Amygdala (tissue), 56 donors: ENCODE measurements at regions not wholly inside any gene's neighbourhood (a gene's known extent, or its start where the extent isn't known, plus 50 kb on each side); places are given as distances from the start of the nearest gene placed in this dataset.

Experiments
- DNase-seq, 56 donors: peaks; one replicate each; lab custom pipeline; 2025; lab: John Stamatoyannopoulos, UW

DNA sequence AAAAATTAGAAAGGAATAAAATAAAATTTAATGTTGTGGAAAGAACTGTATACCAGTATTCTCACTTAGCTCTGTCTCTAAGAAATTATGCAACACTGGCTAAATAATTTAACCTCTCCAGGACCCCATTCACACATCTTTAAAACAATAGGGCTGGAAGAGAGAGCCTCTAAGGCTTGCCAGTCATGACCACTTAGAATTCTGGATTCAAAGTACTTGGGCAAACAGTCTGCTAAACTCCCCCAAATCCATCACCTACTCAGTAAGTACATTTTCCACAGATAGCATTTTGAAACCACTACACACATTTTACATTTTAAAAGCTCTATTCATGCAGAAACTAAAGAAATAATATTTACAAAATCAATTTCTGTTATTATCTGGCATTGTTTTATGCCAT lies 291.7 kb downstream of the TMEM167A start:
- no peak for DNase-seq

DNA sequence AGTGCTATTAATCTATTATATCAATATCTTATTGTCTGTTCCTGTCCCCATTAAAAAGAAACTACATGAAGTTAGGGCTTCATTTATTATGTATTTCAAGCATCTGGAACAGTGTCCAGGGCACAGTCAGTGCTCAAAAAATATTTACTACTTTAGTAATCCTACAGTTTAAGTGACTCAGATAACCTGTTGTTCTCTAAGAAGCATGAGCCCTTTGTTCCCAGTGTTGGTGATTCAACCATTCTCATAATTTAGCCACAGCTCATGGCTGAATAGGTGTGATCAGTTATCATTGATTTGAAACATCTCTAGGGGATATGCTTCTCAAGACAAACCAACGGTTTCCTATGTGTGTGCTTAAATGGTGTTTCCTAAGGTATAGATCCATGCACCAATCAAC lies 292.7 kb downstream of the TMEM167A start:
- DNase-seq: no peak

GRCh38 chr5:82777106-82777505 lies 300.1 kb downstream of the TMEM167A start:
- DNase-seq: no peak

DNA sequence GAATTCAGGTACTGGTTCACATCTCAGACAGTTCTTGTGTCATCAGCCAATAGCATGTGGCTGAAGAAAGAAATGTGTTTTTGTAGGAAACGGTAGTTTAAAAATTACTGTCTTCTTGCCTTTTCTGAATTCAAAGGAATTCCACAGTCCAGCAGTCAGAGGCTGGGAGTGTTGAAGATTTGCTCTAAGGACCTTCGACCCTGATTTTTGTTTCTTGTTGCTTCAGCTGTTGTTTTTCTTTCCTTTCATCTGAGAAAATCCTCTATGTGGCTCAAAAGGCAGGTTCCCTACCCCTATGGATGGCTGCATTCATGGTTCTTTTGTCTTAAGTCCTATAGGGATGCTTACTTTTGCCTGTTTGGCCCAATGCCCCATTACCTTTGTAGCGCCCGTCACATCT lies 304.9 kb downstream of the TMEM167A start:
- no peak for DNase-seq

GRCh38 chr5:82766206-82766605 lies 311.0 kb downstream of the TMEM167A start:
- no peak for DNase-seq

DNA sequence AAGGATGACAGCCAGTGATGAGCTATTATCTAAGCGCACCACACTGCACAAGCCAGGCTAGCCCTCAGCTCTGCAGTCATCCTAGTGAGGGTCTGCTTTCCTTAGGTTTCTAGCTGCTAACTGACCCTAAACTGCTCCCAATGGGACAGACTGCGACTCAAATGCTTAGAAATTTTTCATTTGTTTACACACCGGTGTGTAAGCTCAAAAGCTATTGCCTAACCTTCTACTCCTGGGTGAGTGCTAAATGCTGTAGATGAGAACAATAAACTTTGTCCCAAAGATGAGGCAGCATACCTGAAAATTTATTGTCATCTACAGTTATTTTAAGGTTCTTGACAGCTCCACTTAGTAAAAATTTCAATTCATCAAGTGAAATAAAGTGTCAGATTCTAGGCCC lies 311.4 kb downstream of the TMEM167A start:
- DNase-seq: no peak

DNA sequence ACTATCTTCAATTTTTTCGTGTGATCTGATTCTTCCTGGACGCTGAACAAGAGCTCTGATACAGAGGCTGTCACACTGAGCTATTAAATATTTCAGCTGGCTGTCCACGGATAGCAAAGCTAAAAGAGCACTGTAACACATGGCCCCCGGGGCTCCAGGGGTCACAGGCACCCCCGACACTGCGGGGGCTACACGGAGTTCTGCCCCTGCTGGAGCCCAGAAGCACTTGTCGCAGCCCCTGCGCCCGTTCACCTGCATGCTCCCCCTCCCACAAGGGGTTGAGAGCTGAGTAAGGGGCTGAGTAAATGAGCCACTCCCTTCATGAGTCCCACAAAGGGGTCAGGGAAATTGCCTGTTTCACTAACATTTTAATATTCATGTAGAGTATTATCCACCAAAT lies 316.3 kb downstream of the TMEM167A start:
- no peak for DNase-seq

GRCh38 chr5:82758881-82759280 lies 318.3 kb downstream of the TMEM167A start:
- no peak for DNase-seq

DNA sequence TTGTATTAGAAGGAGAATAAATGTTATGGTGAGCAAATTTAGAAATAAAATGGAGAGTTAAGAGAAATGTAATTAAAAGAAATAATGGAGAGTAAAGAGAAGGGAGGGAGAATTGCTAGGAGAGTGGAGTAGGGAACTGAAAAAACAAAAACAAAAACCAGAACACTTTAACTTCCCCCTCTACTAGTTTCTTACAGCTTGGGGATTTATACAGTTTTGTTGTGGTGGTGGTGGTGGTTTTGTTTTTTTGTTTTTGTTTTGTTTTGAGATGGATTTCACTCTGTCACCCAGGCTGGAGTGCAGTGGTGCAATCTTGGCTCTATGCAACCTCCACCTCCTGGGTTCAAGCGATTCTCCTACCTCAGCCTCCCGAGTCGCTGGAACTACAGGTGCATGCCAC lies 322.4 kb downstream of the TMEM167A start:
- DNase-seq: no peak

- DNase-seq: no peak
These were observed 323.0 kb downstream of the TMEM167A start for GRCh38 chr5:82754036-82754746.

- DNase-seq: no peak
These were observed 323.8 kb downstream of the TMEM167A start for GRCh38 chr5:82753374-82753773.

DNA sequence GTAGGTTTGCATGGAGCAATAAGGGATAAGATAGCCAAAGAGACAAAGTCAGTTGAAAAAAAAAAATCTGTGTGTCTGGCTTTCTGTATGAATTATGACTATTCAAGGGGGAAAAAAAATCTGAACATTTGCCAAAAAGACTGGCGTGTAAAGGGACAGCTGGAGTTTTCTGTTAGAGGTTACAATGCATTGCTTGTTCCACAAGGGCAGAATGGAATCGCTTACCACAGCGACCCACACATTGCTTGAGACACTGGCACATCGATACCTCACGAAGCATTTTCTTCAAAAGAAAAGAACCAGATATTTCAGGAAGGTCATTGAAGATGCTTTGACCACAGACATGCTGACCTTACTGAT lies 327.8 kb downstream of the TMEM167A start:
- DNase-seq: peak in 32 of 56 donors; percentile 1 to 64 (median 14)

DNA sequence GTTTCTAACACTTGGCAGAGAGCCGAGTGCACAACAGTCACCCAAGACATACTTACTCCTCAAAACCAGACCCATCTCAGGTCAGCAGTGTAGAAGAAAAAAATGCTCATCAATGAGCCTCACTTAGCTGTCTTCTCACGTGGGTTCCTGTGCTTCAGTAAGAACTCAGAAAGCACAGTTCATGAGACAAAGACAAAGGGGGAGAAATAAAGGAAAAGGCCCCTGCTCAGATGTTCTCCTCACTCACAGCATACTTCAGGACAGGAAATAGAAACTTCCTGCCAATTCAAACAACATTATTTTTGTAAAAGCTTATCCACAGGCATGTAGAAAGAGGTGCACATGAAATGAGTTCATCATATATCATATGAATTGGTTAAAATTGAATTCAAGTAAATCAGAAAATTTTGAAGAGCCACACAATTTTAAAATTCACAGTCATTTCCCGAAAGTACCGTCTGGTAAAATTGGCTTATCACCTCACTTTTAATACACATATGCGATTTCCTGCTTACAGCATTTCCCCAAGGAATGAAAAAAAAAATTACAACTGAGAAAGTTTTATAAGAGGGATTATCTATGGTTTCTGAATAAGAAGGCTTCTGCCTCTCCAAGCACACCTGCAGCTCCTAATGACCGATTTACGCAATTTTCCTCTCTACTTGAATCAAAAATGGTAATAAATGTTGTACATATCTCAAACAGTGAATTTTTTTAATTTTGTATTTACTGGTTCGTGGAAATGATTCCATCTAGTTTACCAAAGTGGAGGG lies 328.3 kb downstream of the TMEM167A start:
- peak in 1 of 56 donors; percentile 11 for DNase-seq

GRCh38 chr5:82747986-82748385 lies 329.2 kb downstream of the TMEM167A start:
- peak in 1 of 56 donors; percentile 2 for DNase-seq

GRCh38 chr5:82745016-82745415 lies 332.2 kb downstream of the TMEM167A start:
- no peak for DNase-seq

- no peak for DNase-seq
These were observed 338.4 kb downstream of the TMEM167A start for GRCh38 chr5:82738681-82739269.

DNA sequence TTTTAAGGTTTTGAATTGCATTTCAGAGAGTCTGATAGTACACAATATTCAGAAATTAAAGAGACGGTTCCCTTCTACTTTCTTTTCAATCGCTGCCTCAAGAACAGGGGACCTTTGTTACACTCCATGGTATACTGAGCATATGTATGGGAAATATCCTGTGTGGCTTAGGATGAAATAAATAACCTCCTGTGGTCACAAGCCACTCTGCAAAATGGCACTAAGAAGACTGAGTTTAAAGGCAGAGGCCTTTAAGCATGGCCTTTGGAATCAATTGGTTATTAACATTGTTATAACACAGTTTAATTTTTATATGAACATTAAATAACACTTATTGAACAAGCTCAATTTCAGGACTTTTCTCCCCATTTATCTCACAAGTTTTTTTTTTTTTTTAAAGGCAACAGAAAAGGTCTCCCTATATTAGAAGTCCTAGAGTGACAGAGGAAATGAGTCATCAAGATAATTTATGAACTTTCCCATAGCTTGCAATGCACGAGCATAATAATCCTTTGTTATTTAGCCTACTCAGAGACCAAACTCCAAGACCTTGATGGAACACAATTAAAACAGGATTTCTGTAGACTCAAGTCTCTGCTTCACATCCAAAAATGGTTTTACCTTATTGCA lies 341.9 kb downstream of the TMEM167A start:
- no peak for DNase-seq

DNA sequence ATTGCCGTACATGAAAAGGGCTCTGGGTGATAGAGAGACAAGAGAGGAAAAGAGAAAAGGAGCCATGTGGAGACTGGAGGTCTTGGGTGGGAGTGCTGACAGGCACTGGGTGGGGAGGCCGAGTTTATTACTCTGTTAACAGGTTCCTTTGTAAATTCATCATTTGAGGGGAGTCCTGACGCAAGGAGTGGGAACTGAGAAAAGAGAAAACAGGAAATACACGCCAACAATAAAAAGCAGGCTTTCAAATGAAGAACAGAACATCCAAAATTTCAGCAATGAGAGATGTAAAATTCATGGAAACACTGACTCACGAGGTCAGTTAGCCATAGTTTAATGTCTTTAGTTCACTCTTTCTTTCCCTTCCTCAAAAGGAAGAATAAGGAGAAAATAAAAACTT lies 342.8 kb downstream of the TMEM167A start:
- no peak for DNase-seq

DNA sequence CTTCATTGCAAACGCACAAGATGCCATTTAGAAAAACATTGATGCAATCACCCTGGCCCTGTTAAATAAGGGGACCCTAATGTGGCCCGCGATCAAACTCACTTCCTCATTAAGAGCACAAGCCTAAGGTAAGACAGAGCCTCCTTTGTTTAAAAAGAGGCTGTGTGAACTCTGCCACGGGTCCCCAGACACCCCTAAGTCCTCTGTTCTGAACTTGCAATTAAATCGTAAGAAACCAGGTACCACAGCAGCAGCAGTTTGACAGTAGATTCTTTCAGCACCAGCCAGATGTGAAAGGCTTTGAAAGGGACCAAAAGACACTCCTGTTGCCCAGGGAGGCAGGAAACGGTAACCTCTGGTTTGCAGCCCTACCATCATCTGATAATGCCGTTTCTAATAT lies 346.3 kb downstream of the TMEM167A start:
- peak in 1 of 56 donors; percentile 20 for DNase-seq

GRCh38 chr5:82728926-82729702 lies 348.1 kb downstream of the TMEM167A start:
- DNase-seq: no peak

DNA sequence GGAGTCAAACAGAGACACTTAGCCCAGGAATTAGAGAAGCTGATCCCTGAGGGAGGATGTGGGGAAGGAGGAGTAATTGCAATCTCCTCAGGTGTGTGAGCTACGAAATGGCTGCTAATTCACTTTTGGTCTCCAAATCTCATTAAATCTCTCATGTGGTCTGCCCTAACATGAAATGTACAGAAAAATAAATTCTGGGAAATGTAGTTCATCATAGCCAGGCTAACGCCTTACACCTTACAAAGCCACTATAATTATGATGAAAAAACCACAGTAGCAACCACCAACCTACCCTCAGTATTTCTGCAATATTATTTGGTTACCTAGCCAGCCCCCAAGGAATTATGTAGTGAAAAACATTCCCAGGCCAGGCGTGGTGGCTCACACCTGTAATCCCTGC lies 354.0 kb downstream of the TMEM167A start:
- no peak for DNase-seq
